BLaER1 treated with 17β-estradiol and CSF1 and Interleukin-3, amounts not matched to agents 10 nM and 100 nM (cell line): ENCODE measurements at regions not wholly inside any gene's neighbourhood (a gene's known extent, or its start where the extent isn't known, plus 50 kb on each side); places are given as distances from the start of the nearest gene placed in this dataset.

Experiments used
- H3K27ac ChIP-seq, 11 experiments: shearing (Covaris generic); formaldehyde crosslinking; 2 replicates each; pipeline ENCODE4 v1.8.1; 2022
- H3K27me3 ChIP-seq, 11 experiments: shearing (Covaris generic); formaldehyde crosslinking; 2 replicates each; pipeline ENCODE4 v1.8.1; 2022
- H3K36me3 ChIP-seq, 11 experiments: shearing (Covaris generic); formaldehyde crosslinking; 2 replicates each; pipeline ENCODE4 v1.8.1; 2022
- H3K4me1 ChIP-seq, 10 experiments: shearing (Covaris generic); formaldehyde crosslinking; 2 replicates each; pipeline ENCODE4 v1.8.1; 2022
- H3K4me2 ChIP-seq, 11 experiments: shearing (Covaris generic); formaldehyde crosslinking; 2 replicates each; pipeline ENCODE4 v1.8.1; 2022
- H3K4me3 ChIP-seq, 10 experiments: shearing (Covaris generic); formaldehyde crosslinking; 2 replicates each; pipeline ENCODE4 v1.8.1; 2022
- H3K9ac ChIP-seq, 11 experiments: shearing (Covaris generic); formaldehyde crosslinking; 2 replicates each; pipeline ENCODE4 v1.8.1; 2022
- H3K9me3 ChIP-seq, 11 experiments: shearing (Covaris generic); formaldehyde crosslinking; replicated peaks in 1 of 11; 2 replicates each; pipeline ENCODE4 v1.8.1; 2022
- H4K20me1 ChIP-seq, 11 experiments: shearing (Covaris generic); formaldehyde crosslinking; 2 replicates each; pipeline ENCODE4 v1.8.1; 2022
- Cebpa-rat ChIP-seq, 11 experiments: shearing (Covaris generic); IDR thresholded peaks; 2 replicates each; pipeline ENCODE4 v1.8.1; 2022

GRCh38 chr6:14763139-14763538, 482.7 kb upstream of the JARID2 start:
- H3K27ac ChIP-seq: no peak overlapping the region
- no peak overlapping the region for H3K4me2 ChIP-seq
- TF ChIP-seq Cebpa-rat (IDR thresholded peaks at IDR 0.05): no peak
- no peak overlapping the region for H3K9ac ChIP-seq
- no peak overlapping the region for H3K4me3 ChIP-seq
- H3K9me3 ChIP-seq: no peaks in the 10 kb centered on the region
- H3K27me3 ChIP-seq: no peaks in the 10 kb centered on the region
- H4K20me1 ChIP-seq: no peaks in the 10 kb centered on the region
- H3K4me1 ChIP-seq: peaks cover 0 to 30% (median 11%) of the 10 kb centered on the region in 10 experiments; a peak in 11 of 20 replicates
- no peaks in the 10 kb centered on the region for H3K36me3 ChIP-seq

GRCh38 chr6:14763616-14764015, 482.3 kb upstream of the JARID2 start:
- H3K4me2 ChIP-seq: no peak overlapping the region
- no peak for TF ChIP-seq Cebpa-rat (IDR thresholded peaks at IDR 0.05)

GRCh38 chr6:14765106-14765505, 480.8 kb upstream of the JARID2 start:
- Histone ChIP-seq H3K27me3 (no peaks in the 10 kb centered on the region), H4K20me1 (no peaks in the 10 kb centered on the region), H3K4me1 (peaks cover 2 to 20% (median 12%) of the 10 kb centered on the region in 10 experiments; a peak in 16 of 20 replicates), H3K27ac (no peak overlapping the region), H3K9ac (no peak overlapping the region), H3K36me3 (no peaks in the 10 kb centered on the region), H3K4me2 (peak overlapping the region in 3 of 11 experiments; percentile 10 to 25 (median 24); a peak in 3 of 22 replicates), H3K9me3 (0 out of 22 replicates have a peak, but pooled peaks cover 0 to 5% (median 0%) of the 10 kb centered on the region in 11 experiments), H3K4me3 (no peak overlapping the region)
- TF ChIP-seq Cebpa-rat (IDR thresholded peaks at IDR 0.05): no peak

More at GRCh38 chr6:14763616-14764015, 482.3 kb upstream of the JARID2 start:
- no peak overlapping the region for H3K9ac ChIP-seq
- H3K36me3 ChIP-seq: no peaks in the 10 kb centered on the region
- H3K27me3 ChIP-seq: no peaks in the 10 kb centered on the region
- no peaks in the 10 kb centered on the region for H3K9me3 ChIP-seq
- H3K4me3 ChIP-seq: no peak overlapping the region
- H4K20me1 ChIP-seq: no peaks in the 10 kb centered on the region
- H3K4me1 ChIP-seq: peaks cover 0 to 25% (median 11%) of the 10 kb centered on the region in 10 experiments; a peak in 11 of 20 replicates
- H3K27ac ChIP-seq: no peak overlapping the region

GRCh38 chr6:14765721-14766390, 480.0 kb upstream of the JARID2 start:
- Histone ChIP-seq H3K4me2 (peak overlapping the region in 5 of 11 experiments; percentile 10 to 32 (median 24); a peak in 7 of 22 replicates), H3K27ac (no peak overlapping the region), H4K20me1 (no peaks in the 10 kb centered on the region), H3K36me3 (no peaks in the 10 kb centered on the region), H3K4me1 (peaks cover 6 to 26% (median 14%) of the 10 kb centered on the region in 10 experiments; a peak in 16 of 20 replicates), H3K4me3 (no peak overlapping the region), H3K9me3 (0 out of 22 replicates have a peak, but pooled peaks cover 0 to 5% (median 0%) of the 10 kb centered on the region in 11 experiments), H3K27me3 (no peaks in the 10 kb centered on the region), H3K9ac (no peak overlapping the region)
- TF ChIP-seq Cebpa-rat (IDR thresholded peaks at IDR 0.05): no peak

GRCh38 chr6:14766391-14766994, 479.4 kb upstream of the JARID2 start:
- no peak overlapping the region for H3K9ac ChIP-seq
- 0 out of 22 replicates have a peak, but pooled peaks cover 0 to 5% (median 0%) of the 10 kb centered on the region in 11 experiments for H3K9me3 ChIP-seq
- H4K20me1 ChIP-seq: no peaks in the 10 kb centered on the region
- H3K4me1 ChIP-seq: peaks cover 6 to 26% (median 14%) of the 10 kb centered on the region in 10 experiments; a peak in 16 of 20 replicates
- no peaks in the 10 kb centered on the region for H3K27me3 ChIP-seq
- H3K4me3 ChIP-seq: no peak overlapping the region
- H3K36me3 ChIP-seq: no peaks in the 10 kb centered on the region
- H3K27ac ChIP-seq: no peak overlapping the region
- H3K4me2 ChIP-seq: peak overlapping the region in 2 of 11 experiments; percentile 24 to 25; a peak in 2 of 22 replicates
- TF ChIP-seq Cebpa-rat (IDR thresholded peaks at IDR 0.05): no peak

GRCh38 chr6:14767226-14767625, 478.6 kb upstream of the JARID2 start:
- no peak overlapping the region for H3K4me2 ChIP-seq
- H3K36me3 ChIP-seq: no peaks in the 10 kb centered on the region
- no peak overlapping the region for H3K9ac ChIP-seq
- no peaks in the 10 kb centered on the region for H4K20me1 ChIP-seq
- H3K9me3 ChIP-seq: 0 out of 22 replicates have a peak, but pooled peaks cover 0 to 5% (median 0%) of the 10 kb centered on the region in 11 experiments
- H3K4me3 ChIP-seq: no peak overlapping the region
- no peak for TF ChIP-seq Cebpa-rat (IDR thresholded peaks at IDR 0.05)
- H3K27ac ChIP-seq: no peak overlapping the region
- H3K4me1 ChIP-seq: peaks cover 6 to 26% (median 14%) of the 10 kb centered on the region in 10 experiments; a peak in 16 of 20 replicates
- no peaks in the 10 kb centered on the region for H3K27me3 ChIP-seq

GRCh38 chr6:14770040-14770439, 475.8 kb upstream of the JARID2 start:
- Histone ChIP-seq H3K9me3 (0 out of 22 replicates have a peak, but pooled peaks cover 0 to 5% (median 0%) of the 10 kb centered on the region in 11 experiments), H3K4me1 (peaks cover 6 to 23% (median 14%) of the 10 kb centered on the region in 10 experiments; a peak in 16 of 20 replicates), H3K4me2 (peak overlapping the region in 5 of 11 experiments; percentile 3 to 27 (median 9); a peak in 8 of 22 replicates), H3K27me3 (no peaks in the 10 kb centered on the region), H3K36me3 (no peaks in the 10 kb centered on the region), H4K20me1 (no peaks in the 10 kb centered on the region), H3K4me3 (no peak overlapping the region), H3K27ac (no peak overlapping the region), H3K9ac (no peak overlapping the region)
- no peak for TF ChIP-seq Cebpa-rat (IDR thresholded peaks at IDR 0.05)

- Histone ChIP-seq H3K9ac (no peak overlapping the region), H3K36me3 (no peaks in the 10 kb centered on the region), H3K9me3 (peaks cover 0 to 8% (median 0%) of the 10 kb centered on the region in 11 experiments; a peak in 2 of 22 replicates), H3K4me2 (peak overlapping the region in 5 of 11 experiments; percentile 3 to 27 (median 9); a peak in 3 of 22 replicates), H3K27me3 (no peaks in the 10 kb centered on the region), H3K4me3 (no peak overlapping the region), H4K20me1 (no peaks in the 10 kb centered on the region), H3K27ac (no peak overlapping the region), H3K4me1 (peaks cover 6 to 18% (median 9%) of the 10 kb centered on the region in 10 experiments; a peak in 16 of 20 replicates)
- TF ChIP-seq Cebpa-rat (IDR thresholded peaks at IDR 0.05): no peak
Measured at GRCh38 chr6:14770572-14770971, 475.3 kb upstream of the JARID2 start.

- Histone ChIP-seq H3K9ac (no peak overlapping the region), H3K4me1 (peaks cover 4 to 14% (median 7%) of the 10 kb centered on the region in 10 experiments; a peak in 16 of 20 replicates), H3K27ac (no peak overlapping the region), H3K9me3 (peaks cover 0 to 9% (median 0%) of the 10 kb centered on the region in 11 experiments; a peak in 3 of 22 replicates), H3K4me2 (no peak overlapping the region), H3K36me3 (no peaks in the 10 kb centered on the region), H4K20me1 (no peaks in the 10 kb centered on the region), H3K4me3 (no peak overlapping the region), H3K27me3 (no peaks in the 10 kb centered on the region)
- TF ChIP-seq Cebpa-rat (IDR thresholded peaks at IDR 0.05): no peak
Measured at GRCh38 chr6:14771016-14771415, 474.9 kb upstream of the JARID2 start.
